Liver (tissue), 8 donors: ENCODE measurements at regions not wholly inside any gene's neighbourhood (a gene's known extent, or its start where the extent isn't known, plus 50 kb on each side); places are given as distances from the start of the nearest gene placed in this dataset.

Source experiments
- DNase-seq: peaks from one replicate; pipeline ENCODE4 v3.0.0-alpha.2; 2017; ENCODE audit warnings: low spot score
- H3K27ac ChIP-seq, 2 donors: one replicate each; pipeline ENCODE4 v1.7.0; 2013; ENCODE audit warnings: inconsistent platforms in 2 of 2, low read length in 2 of 2, control low read depth in 1 of 2, low read depth in 1 of 2, mild to moderate bottlenecking in 1 of 2
- H3K27me3 ChIP-seq, 4 donors: one replicate each; pipeline versions ENCODE4 v1.6.1 to v1.7.0; 2013; ENCODE audit warnings: low read length in 3 of 4, inconsistent platforms in 1 of 4, mild to moderate bottlenecking in 1 of 4, moderate library complexity in 1 of 4; ENCODE audit not compliant: control insufficient read depth in 4 of 4, insufficient read depth in 4 of 4
- H3K36me3 ChIP-seq, 4 donors: one replicate each; pipeline versions ENCODE4 v1.6.1 to v1.7.0; 2013; ENCODE audit warnings: low read length in 3 of 4, mild to moderate bottlenecking in 3 of 4, low read depth in 1 of 4, moderate library complexity in 1 of 4; ENCODE audit not compliant: control insufficient read depth in 4 of 4, insufficient read depth in 3 of 4
- H3K4me1 ChIP-seq, 4 donors: one replicate each; pipeline versions ENCODE4 v1.6.1 to v1.7.0; 2013; ENCODE audit warnings: low read length in 3 of 4, mild to moderate bottlenecking in 3 of 4, moderate library complexity in 1 of 4; ENCODE audit not compliant: control insufficient read depth in 4 of 4, insufficient read depth in 4 of 4
- H3K4me3 ChIP-seq, 3 donors: one replicate each; pipeline versions ENCODE4 v1.6.1 to v1.7.0; 2013; ENCODE audit warnings: low read length in 3 of 3, control low read depth in 1 of 3, low read depth in 1 of 3, mild to moderate bottlenecking in 1 of 3
- H3K9ac ChIP-seq, 2 donors: one replicate each; pipeline ENCODE4 v1.7.0; 2013; ENCODE audit warnings: low read length in 2 of 2, mild to moderate bottlenecking in 2 of 2, moderate library complexity in 2 of 2, control low read depth in 1 of 2, low read depth in 1 of 2
- H3K9me3 ChIP-seq, 4 donors: one replicate each; pipeline versions ENCODE4 v1.6.1 to v1.7.0; 2013; ENCODE audit warnings: low read length in 3 of 4; ENCODE audit not compliant: control insufficient read depth in 4 of 4
- EGR1 ChIP-seq, 2 donors: IDR thresholded peaks; 2 replicates each; pipeline ENCODE4 v1.6.1; 2016 to 2018; ENCODE audit warnings: antibody characterized with exemption in 2 of 2, low read depth in 2 of 2
- FOXA1 ChIP-seq: IDR thresholded peaks from 2 replicates; pipeline ENCODE4 v1.6.1; 2016; ENCODE audit warnings: antibody characterized with exemption
- FOXA2 ChIP-seq: IDR thresholded peaks from 2 replicates; pipeline ENCODE4 v1.6.1; 2016; ENCODE audit warnings: antibody characterized with exemption
- HNF4A ChIP-seq, 2 donors: conservative IDR thresholded peaks; 2 replicates each; pipeline ENCODE4 v1.6.1; 2016; ENCODE audit warnings: antibody characterized with exemption in 2 of 2, mild to moderate bottlenecking in 2 of 2
- HNF4G ChIP-seq: IDR thresholded peaks from 2 replicates; pipeline ENCODE4 v1.6.1; 2016; ENCODE audit warnings: antibody characterized with exemption
- JUND ChIP-seq, 2 donors: IDR thresholded peaks; 2 replicates each; pipeline ENCODE4 v1.6.1; 2016; ENCODE audit warnings: antibody characterized with exemption in 2 of 2
- NR2F2 ChIP-seq: IDR thresholded peaks from 2 replicates; pipeline ENCODE4 v1.6.1; 2016; ENCODE audit warnings: antibody characterized with exemption
- RAD21 ChIP-seq, 2 donors: IDR thresholded peaks; 2 replicates each; pipeline ENCODE4 v1.6.1; 2016; ENCODE audit warnings: antibody characterized with exemption in 2 of 2, mild to moderate bottlenecking in 2 of 2
- REST ChIP-seq: IDR thresholded peaks from 2 replicates; pipeline ENCODE4 v1.6.1; 2016; ENCODE audit warnings: antibody characterized with exemption, mild to moderate bottlenecking
- RXRA ChIP-seq, 2 donors: IDR thresholded peaks; 2 replicates each; pipeline ENCODE4 v1.6.1; 2017 to 2018; ENCODE audit warnings: antibody characterized with exemption in 2 of 2, mild to moderate bottlenecking in 1 of 2
- SP1 ChIP-seq: IDR thresholded peaks from 2 replicates; pipeline ENCODE4 v1.6.1; 2018; ENCODE audit warnings: antibody characterized with exemption, mild to moderate bottlenecking
- TAF1 ChIP-seq: conservative IDR thresholded peaks from 2 replicates; pipeline ENCODE4 v1.6.1; 2016; ENCODE audit warnings: antibody characterized with exemption, mild to moderate bottlenecking
- YY1 ChIP-seq: IDR thresholded peaks from 2 replicates; pipeline ENCODE4 v1.6.1; 2016; ENCODE audit warnings: antibody characterized with exemption, mild to moderate bottlenecking
- WGBS: extraction: QIAGEN DNeasy Blood & Tissue Kit; methylation state at CpG from one replicate; pipeline ENCODE4 v1.1.7; 2013; 5-methylcytosine and 5-hydroxymethylcytosine counted together
- TF ChIP-seq, protein P1 (sequence below): IDR thresholded peaks from 2 replicates; pipeline ENCODE4 v1.6.1; 2016; ENCODE audit warnings: antibody characterized with exemption
- TF ChIP-seq, protein P2 (sequence below): IDR thresholded peaks from 2 replicates; pipeline ENCODE4 v1.6.1; 2016; ENCODE audit warnings: antibody characterized with exemption
- TF ChIP-seq, protein P3 (sequence below): fragments of 150-350 bp; IDR thresholded peaks from 2 replicates; pipeline ENCODE4 v1.5.1; 2017; ENCODE audit warnings: improper control_type of control experiment, low read depth, low read length; ENCODE audit not compliant: missing input control
- donor health status: healthy.
- donor health status: healthy.
- donor health status: healthy.
- donor health status: healthy.
- donor health status: healthy.

DNA sequence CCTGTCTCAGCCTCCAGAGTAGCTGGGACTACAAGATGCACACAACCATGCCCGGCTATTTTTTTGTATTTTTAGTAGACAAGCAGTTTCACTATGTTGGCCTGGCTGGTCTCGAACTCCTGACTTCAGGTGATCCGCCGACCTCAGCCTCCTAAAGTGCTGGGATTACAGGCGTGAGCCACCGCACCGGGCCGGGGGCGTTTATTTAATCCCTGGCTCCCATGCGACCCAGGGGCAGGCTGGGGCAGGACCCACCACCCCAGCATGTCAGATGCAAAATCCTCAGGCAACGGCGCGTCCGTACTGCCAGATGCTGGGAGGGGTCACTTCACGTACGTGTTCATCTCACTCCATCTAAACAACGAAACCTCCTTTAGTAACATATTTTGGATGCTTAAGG lies 518.7 kb upstream of the NOX3 start:
- no peak for DNase-seq
- Histone ChIP-seq H3K4me3 (no peak overlapping the region), H3K9me3 (no peaks in the 10 kb centered on the region), H3K27me3 (no peaks in the 10 kb centered on the region), H3K36me3 (no peaks in the 10 kb centered on the region), H3K27ac (no peak overlapping the region), H3K9ac (no peak overlapping the region), H3K4me1 (peaks cover 0 to 1% (median 0%) of the 10 kb centered on the region in 4 donors)
- 87% methylated on average over 17 of the region's 17 CpGs for WGBS
- TF ChIP-seq REST = no peak
- TF ChIP-seq, protein P1, sequence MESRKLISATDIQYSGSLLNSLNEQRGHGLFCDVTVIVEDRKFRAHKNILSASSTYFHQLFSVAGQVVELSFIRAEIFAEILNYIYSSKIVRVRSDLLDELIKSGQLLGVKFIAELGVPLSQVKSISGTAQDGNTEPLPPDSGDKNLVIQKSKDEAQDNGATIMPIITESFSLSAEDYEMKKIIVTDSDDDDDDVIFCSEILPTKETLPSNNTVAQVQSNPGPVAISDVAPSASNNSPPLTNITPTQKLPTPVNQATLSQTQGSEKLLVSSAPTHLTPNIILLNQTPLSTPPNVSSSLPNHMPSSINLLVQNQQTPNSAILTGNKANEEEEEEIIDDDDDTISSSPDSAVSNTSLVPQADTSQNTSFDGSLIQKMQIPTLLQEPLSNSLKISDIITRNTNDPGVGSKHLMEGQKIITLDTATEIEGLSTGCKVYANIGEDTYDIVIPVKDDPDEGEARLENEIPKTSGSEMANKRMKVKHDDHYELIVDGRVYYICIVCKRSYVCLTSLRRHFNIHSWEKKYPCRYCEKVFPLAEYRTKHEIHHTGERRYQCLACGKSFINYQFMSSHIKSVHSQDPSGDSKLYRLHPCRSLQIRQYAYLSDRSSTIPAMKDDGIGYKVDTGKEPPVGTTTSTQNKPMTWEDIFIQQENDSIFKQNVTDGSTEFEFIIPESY = no peak
- no peak for TF ChIP-seq NR2F2
- no peak for TF ChIP-seq FOXA2
- no peak for TF ChIP-seq HNF4A (conservative IDR thresholded peaks at IDR 0.05)
- no peak for TF ChIP-seq HNF4G
- no peak for TF ChIP-seq SP1

DNA sequence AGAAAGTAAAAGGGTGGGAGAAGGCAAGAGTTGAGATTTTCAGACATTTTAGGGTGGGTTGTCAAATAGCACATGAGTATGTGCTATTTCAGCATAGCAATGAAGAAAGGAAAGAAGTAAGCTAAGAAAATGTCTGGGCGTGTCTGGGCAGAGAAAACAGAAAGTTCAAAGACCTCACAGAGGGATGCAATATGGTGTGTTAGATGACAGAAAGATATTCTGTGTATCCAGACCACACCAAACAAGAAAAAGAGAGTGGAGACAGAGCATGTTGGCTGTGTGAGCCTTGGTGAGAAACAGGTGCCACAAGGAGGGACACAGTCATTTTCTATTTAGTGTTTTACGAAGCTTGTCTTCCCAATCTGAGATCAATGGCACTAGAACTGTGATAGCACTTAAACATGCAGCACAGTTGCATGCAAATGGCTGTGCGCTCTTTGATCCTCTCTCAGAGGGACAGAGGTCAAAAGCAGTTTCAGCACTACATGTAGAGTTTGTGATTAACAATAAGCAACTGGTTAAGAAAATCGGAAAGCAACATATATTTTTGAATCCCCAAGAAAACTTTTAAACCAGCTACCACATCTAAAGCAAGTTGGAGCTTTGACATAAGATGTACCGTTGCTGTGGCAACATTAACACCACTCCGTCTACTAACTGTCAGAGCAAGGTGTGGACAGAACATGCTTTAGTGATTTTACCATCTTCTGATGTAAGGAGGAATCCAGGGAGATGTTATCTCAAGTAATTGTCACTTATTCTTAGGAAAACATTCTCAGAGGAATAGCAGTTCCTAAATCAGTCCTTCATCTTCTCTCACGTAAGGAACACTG lies 515.5 kb upstream of the NOX3 start:
- no peaks in the 10 kb centered on the region for H3K36me3 ChIP-seq
- 45% methylated on average over 7 of the region's 7 CpGs for WGBS
- H3K27ac ChIP-seq = no peak overlapping the region
- H3K27me3 ChIP-seq = no peaks in the 10 kb centered on the region
- no peak for DNase-seq
- H3K9me3 ChIP-seq = peaks cover 0 to 2% (median 0%) of the 10 kb centered on the region in 4 donors
- no peak overlapping the region for H3K4me3 ChIP-seq
- TF ChIP-seq RXRA (IDR thresholded peaks at IDR 0.05) (no peak), REST (no peak), EGR1 (IDR thresholded peaks at IDR 0.05; ENCODE audit: low read depth in 2 of 2) (no peak), RAD21 (IDR thresholded peaks at IDR 0.05) (no peak), HNF4A (conservative IDR thresholded peaks at IDR 0.05) (no peak), NR2F2 (no peak), JUND (IDR thresholded peaks at IDR 0.05) (no peak), SP1 (no peak), TAF1 (no peak), FOXA1 (no peak), YY1 (no peak), HNF4G (no peak)
- TF ChIP-seq, protein P2, sequence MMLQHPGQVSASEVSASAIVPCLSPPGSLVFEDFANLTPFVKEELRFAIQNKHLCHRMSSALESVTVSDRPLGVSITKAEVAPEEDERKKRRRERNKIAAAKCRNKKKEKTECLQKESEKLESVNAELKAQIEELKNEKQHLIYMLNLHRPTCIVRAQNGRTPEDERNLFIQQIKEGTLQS = no peak
- TF ChIP-seq, protein P1 = no peak
- TF ChIP-seq, protein P3, sequence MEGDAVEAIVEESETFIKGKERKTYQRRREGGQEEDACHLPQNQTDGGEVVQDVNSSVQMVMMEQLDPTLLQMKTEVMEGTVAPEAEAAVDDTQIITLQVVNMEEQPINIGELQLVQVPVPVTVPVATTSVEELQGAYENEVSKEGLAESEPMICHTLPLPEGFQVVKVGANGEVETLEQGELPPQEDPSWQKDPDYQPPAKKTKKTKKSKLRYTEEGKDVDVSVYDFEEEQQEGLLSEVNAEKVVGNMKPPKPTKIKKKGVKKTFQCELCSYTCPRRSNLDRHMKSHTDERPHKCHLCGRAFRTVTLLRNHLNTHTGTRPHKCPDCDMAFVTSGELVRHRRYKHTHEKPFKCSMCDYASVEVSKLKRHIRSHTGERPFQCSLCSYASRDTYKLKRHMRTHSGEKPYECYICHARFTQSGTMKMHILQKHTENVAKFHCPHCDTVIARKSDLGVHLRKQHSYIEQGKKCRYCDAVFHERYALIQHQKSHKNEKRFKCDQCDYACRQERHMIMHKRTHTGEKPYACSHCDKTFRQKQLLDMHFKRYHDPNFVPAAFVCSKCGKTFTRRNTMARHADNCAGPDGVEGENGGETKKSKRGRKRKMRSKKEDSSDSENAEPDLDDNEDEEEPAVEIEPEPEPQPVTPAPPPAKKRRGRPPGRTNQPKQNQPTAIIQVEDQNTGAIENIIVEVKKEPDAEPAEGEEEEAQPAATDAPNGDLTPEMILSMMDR = no peak
- H3K9ac ChIP-seq = no peak overlapping the region
- peaks cover 0 to 1% (median 0%) of the 10 kb centered on the region in 4 donors for H3K4me1 ChIP-seq
